ENCODE measurements at regions not wholly inside any gene's neighbourhood (a gene's known extent, or its start where the extent isn't known, plus 50 kb on each side); places are given as distances from the start of the nearest gene placed in this dataset.

GRCh38 chr22:48960980-48961660 lies 866.6 kb downstream of the BRD1 start:
- Histone ChIP-seq H3K4me3 (no peak overlapping the region), H3K27ac (no peak overlapping the region), H3K27me3 (no peaks in the 10 kb centered on the region), H3K4me1 (no peaks in the 10 kb centered on the region), H3K9me3 (no peaks in the 10 kb centered on the region), H3K36me3 (no peaks in the 10 kb centered on the region)
- DNase-seq (ENCODE audit: low spot score), result peak; percentile 38
- TF ChIP-seq CTCF (IDR thresholded peaks at IDR 0.05), result no peak

- H3K4me3 ChIP-seq, result no peak overlapping the region
- H3K9me3 ChIP-seq, result no peaks in the 10 kb centered on the region
- no peaks in the 10 kb centered on the region for H3K36me3 ChIP-seq
- no peak overlapping the region for H3K27ac ChIP-seq
- H3K4me1 ChIP-seq, result no peaks in the 10 kb centered on the region
- no peak for DNase-seq (ENCODE audit: low spot score)
- no peak for TF ChIP-seq CTCF (IDR thresholded peaks at IDR 0.05)
- no peaks in the 10 kb centered on the region for H3K27me3 ChIP-seq
Measured at GRCh38 chr22:48960576-48960975, 867.1 kb downstream of the BRD1 start.

GRCh38 chr22:48959496-48959895 lies 868.2 kb downstream of the BRD1 start:
- Histone ChIP-seq H3K36me3 (no peaks in the 10 kb centered on the region), H3K27me3 (no peaks in the 10 kb centered on the region), H3K4me3 (no peak overlapping the region), H3K27ac (no peak overlapping the region), H3K9me3 (no peaks in the 10 kb centered on the region), H3K4me1 (no peaks in the 10 kb centered on the region)
- peak; percentile 38 for DNase-seq (ENCODE audit: low spot score)
- TF ChIP-seq CTCF (IDR thresholded peaks at IDR 0.05), result no peak

GRCh38 chr22:48957987-48958321 lies 869.7 kb downstream of the BRD1 start:
- peak; percentile 21 for DNase-seq (ENCODE audit: low spot score)
- H3K27ac ChIP-seq, result no peak overlapping the region
- H3K36me3 ChIP-seq, result no peaks in the 10 kb centered on the region
- H3K4me3 ChIP-seq, result no peak overlapping the region
- TF ChIP-seq CTCF (IDR thresholded peaks at IDR 0.05), result no peak
- H3K4me1 ChIP-seq, result no peaks in the 10 kb centered on the region
- no peaks in the 10 kb centered on the region for H3K27me3 ChIP-seq
- H3K9me3 ChIP-seq, result no peaks in the 10 kb centered on the region

- Histone ChIP-seq H3K36me3 (no peaks in the 10 kb centered on the region), H3K4me1 (no peaks in the 10 kb centered on the region), H3K9me3 (no peaks in the 10 kb centered on the region), H3K27me3 (no peaks in the 10 kb centered on the region), H3K4me3 (no peak overlapping the region), H3K27ac (no peak overlapping the region)
- peak; percentile 47 for DNase-seq (ENCODE audit: low spot score)
- TF ChIP-seq CTCF (IDR thresholded peaks at IDR 0.05), result no peak
Measured at GRCh38 chr22:48957311-48957986, 870.2 kb downstream of the BRD1 start.

Data from right atrium auricular region (tissue), 2 donors.